Left ventricle myocardium inferior (tissue), 1 donor: ENCODE measurements at regions not wholly inside any gene's neighbourhood (a gene's known extent, or its start where the extent isn't known, plus 50 kb on each side); places are given as distances from the start of the nearest gene placed in this dataset.

Experiments used
- DNase-seq: peaks from one replicate; pipeline ENCODE4 v3.0.0-alpha.2; 2020
- H3K27ac ChIP-seq: fragments of 200-600 bp; replicated peaks from 2 replicates; pipeline ENCODE4 v1.8.0; 2021
- H3K27me3 ChIP-seq: fragments of 200-600 bp; 2 replicates; pipeline ENCODE4 v1.8.0; 2021; ENCODE audit warnings: low read depth
- H3K36me3 ChIP-seq: fragments of 200-600 bp; 2 replicates; pipeline ENCODE4 v1.8.0; 2021
- H3K4me1 ChIP-seq: fragments of 200-600 bp; 2 replicates; pipeline ENCODE4 v1.8.0; 2021
- H3K4me3 ChIP-seq: fragments of 200-600 bp; 2 replicates; pipeline ENCODE4 v1.8.0; 2021; ENCODE audit warnings: mild to moderate bottlenecking, moderate library complexity
- H3K9me3 ChIP-seq: fragments of 200-600 bp; replicated peaks from 2 replicates; pipeline ENCODE4 v1.8.0; 2021
- CTCF ChIP-seq: fragments of 200-600 bp; IDR thresholded peaks from 2 replicates; pipeline ENCODE4 v1.8.0; 2021; ENCODE audit warnings: antibody characterized with exemption, mild to moderate bottlenecking, borderline replicate concordance
- intact Hi-C: fragments of 100-400 bp; cut with micrococcal nuclease; formaldehyde crosslinking; loops from one replicate; pipeline ENCODE4 v1.11.0; 2022
- donor health status: DM: no; HTN: yes; CAD: no; lungs with severe emphysema.

- H3K27me3 ChIP-seq: peaks cover 10% of the 10 kb centered on the region
- no peak overlapping the region for H3K27ac ChIP-seq
- DNase-seq: no peak
- peaks cover 9% of the 10 kb centered on the region for H3K9me3 ChIP-seq
- intact Hi-C loops: no loop called here
- H3K4me3 ChIP-seq: no peak overlapping the region
- peaks cover 6% of the 10 kb centered on the region for H3K4me1 ChIP-seq
- no peak for TF ChIP-seq CTCF
- H3K36me3 ChIP-seq: no peaks in the 10 kb centered on the region
Observed at GRCh38 chr2:7673101-7673500, 755.9 kb downstream of the RNF144A start.

- TF ChIP-seq CTCF: no peak
- Histone ChIP-seq H3K36me3 (no peaks in the 10 kb centered on the region), H3K9me3 (peaks cover 9% of the 10 kb centered on the region), H3K4me1 (peaks cover 6% of the 10 kb centered on the region), H3K27me3 (peaks cover 10% of the 10 kb centered on the region), H3K4me3 (no peak overlapping the region), H3K27ac (no peak overlapping the region)
- intact Hi-C loops: no loop called here
- DNase-seq: no peak
Observed at GRCh38 chr2:7673853-7674252, 756.6 kb downstream of the RNF144A start.

- intact Hi-C loops: no loop called here
- peaks cover 10% of the 10 kb centered on the region for H3K27me3 ChIP-seq
- H3K4me1 ChIP-seq: peaks cover 6% of the 10 kb centered on the region
- H3K4me3 ChIP-seq: no peak overlapping the region
- no peak for DNase-seq
- peaks cover 9% of the 10 kb centered on the region for H3K9me3 ChIP-seq
- H3K27ac ChIP-seq: no peak overlapping the region
- H3K36me3 ChIP-seq: no peaks in the 10 kb centered on the region
- TF ChIP-seq CTCF: no peak
Observed at GRCh38 chr2:7674606-7675005, 757.4 kb downstream of the RNF144A start.

- Histone ChIP-seq H3K36me3 (no peaks in the 10 kb centered on the region), H3K27ac (no peak overlapping the region), H3K4me1 (peaks cover 2% of the 10 kb centered on the region), H3K27me3 (peaks cover 10% of the 10 kb centered on the region), H3K9me3 (peaks cover 9% of the 10 kb centered on the region), H3K4me3 (no peak overlapping the region)
- no peak for TF ChIP-seq CTCF
- intact Hi-C loops: no loop called here
- DNase-seq: no peak
Observed at GRCh38 chr2:7676714-7677113, 759.5 kb downstream of the RNF144A start.

- H3K4me3 ChIP-seq: no peak overlapping the region
- H3K27me3 ChIP-seq: no peaks in the 10 kb centered on the region
- H3K9me3 ChIP-seq: no peaks in the 10 kb centered on the region
- H3K4me1 ChIP-seq: no peaks in the 10 kb centered on the region
- no peak for DNase-seq
- intact Hi-C loops: no loop called here
- H3K36me3 ChIP-seq: no peaks in the 10 kb centered on the region
- TF ChIP-seq CTCF: no peak
- H3K27ac ChIP-seq: no peak overlapping the region
Observed at GRCh38 chr2:7681881-7682461, 764.8 kb downstream of the RNF144A start.
